Suprapubic skin (tissue), 4 donors: ENCODE measurements at regions not wholly inside any gene's neighbourhood (a gene's known extent, or its start where the extent isn't known, plus 50 kb on each side); places are given as distances from the start of the nearest gene placed in this dataset.

ENCODE experiments used
- DNase-seq, 2 donors: peaks; one replicate each; pipeline ENCODE4 v3.0.0-alpha.2; 2019; ENCODE audit warnings: low spot score in 2 of 2
- H3K27ac ChIP-seq: fragments of 200-600 bp; sonication (generic); one replicate; pipeline ENCODE4 v1.5.1; 2019
- H3K27me3 ChIP-seq: fragments of 200-600 bp; sonication (generic); one replicate; pipeline ENCODE4 v1.5.1; 2019
- H3K36me3 ChIP-seq: fragments of 200-600 bp; sonication (generic); one replicate; pipeline ENCODE4 v1.5.1; 2019
- H3K4me1 ChIP-seq: fragments of 200-600 bp; sonication (generic); one replicate; pipeline ENCODE4 v1.5.1; 2019
- H3K4me3 ChIP-seq: fragments of 200-600 bp; sonication (generic); one replicate; pipeline ENCODE4 v1.5.1; 2019; ENCODE audit warnings: mild to moderate bottlenecking
- H3K9me3 ChIP-seq: fragments of 200-600 bp; sonication (generic); one replicate; pipeline ENCODE4 v1.5.1; 2019
- EP300 ChIP-seq: sonication (generic); formaldehyde crosslinking; IDR thresholded peaks from one replicate; pipeline ENCODE4 v1.6.1; 2017; ENCODE audit warnings: antibody characterized with exemption
- POLR2A ChIP-seq, 2 donors: fragments of 450-650 bp; IDR thresholded peaks; one replicate each; pipeline ENCODE4 v1.6.1; 2017; ENCODE audit warnings: antibody characterized with exemption in 2 of 2, mild to moderate bottlenecking in 2 of 2, moderate library complexity in 2 of 2
- POLR2AphosphoS5 ChIP-seq, 3 donors: sonication (generic); formaldehyde crosslinking; IDR thresholded peaks; one replicate each; pipeline ENCODE4 v1.6.1; 2017; ENCODE audit warnings: antibody characterized with exemption in 3 of 3
- WGBS: methylation state at CpG from one replicate; pipeline ENCODE4 v1.1.5; 2018; 5-methylcytosine and 5-hydroxymethylcytosine counted together
- TF ChIP-seq, protein P1 (sequence below), 2 donors: fragments of 200-600 bp in 1 of 2; fragments of 450-650 bp in 1 of 2; sonication (generic) in 1 of 2; IDR thresholded peaks; one replicate each; pipeline ENCODE4 v1.5.1; 2016 to 2019; ENCODE audit warnings: antibody characterized with exemption in 2 of 2, mild to moderate bottlenecking in 1 of 2, moderate library complexity in 1 of 2

DNA sequence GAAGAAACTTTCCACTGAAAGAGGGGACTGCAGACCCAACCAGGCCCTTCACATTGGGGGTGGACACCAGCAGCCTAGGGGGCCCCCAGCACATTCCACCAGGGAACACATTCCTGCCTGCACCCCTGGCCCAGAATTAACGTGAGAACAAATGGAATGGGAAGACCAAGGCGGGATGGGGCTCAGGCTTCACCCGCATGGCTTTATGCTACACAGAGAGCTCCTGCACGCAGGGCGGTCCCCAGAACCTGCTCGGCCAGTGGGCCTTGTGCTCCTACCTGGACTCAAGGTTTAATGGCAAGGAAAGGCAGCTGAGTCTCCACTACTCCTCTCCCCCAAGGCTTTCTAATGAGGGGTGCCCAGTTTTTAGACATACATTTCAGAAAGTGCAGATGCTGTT lies 146.3 kb upstream of the GPR26 start:
- DNase-seq, result peak in 1 of 2 donors; percentile 48
- Histone ChIP-seq H3K27ac (no peak overlapping the region), H3K4me1 (no peaks in the 10 kb centered on the region), H3K9me3 (no peaks in the 10 kb centered on the region), H3K36me3 (no peaks in the 10 kb centered on the region), H3K27me3 (peaks cover 26% of the 10 kb centered on the region), H3K4me3 (no peak overlapping the region)
- 78% methylated on average over 6 of the region's 6 CpGs for WGBS
- TF ChIP-seq EP300 (no peak), POLR2A (IDR thresholded peaks at IDR 0.05) (no peak), POLR2AphosphoS5 (IDR thresholded peaks at IDR 0.05) (no peak)
- TF ChIP-seq, protein P1, sequence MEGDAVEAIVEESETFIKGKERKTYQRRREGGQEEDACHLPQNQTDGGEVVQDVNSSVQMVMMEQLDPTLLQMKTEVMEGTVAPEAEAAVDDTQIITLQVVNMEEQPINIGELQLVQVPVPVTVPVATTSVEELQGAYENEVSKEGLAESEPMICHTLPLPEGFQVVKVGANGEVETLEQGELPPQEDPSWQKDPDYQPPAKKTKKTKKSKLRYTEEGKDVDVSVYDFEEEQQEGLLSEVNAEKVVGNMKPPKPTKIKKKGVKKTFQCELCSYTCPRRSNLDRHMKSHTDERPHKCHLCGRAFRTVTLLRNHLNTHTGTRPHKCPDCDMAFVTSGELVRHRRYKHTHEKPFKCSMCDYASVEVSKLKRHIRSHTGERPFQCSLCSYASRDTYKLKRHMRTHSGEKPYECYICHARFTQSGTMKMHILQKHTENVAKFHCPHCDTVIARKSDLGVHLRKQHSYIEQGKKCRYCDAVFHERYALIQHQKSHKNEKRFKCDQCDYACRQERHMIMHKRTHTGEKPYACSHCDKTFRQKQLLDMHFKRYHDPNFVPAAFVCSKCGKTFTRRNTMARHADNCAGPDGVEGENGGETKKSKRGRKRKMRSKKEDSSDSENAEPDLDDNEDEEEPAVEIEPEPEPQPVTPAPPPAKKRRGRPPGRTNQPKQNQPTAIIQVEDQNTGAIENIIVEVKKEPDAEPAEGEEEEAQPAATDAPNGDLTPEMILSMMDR (IDR thresholded peaks at IDR 0.05), result no peak

DNA sequence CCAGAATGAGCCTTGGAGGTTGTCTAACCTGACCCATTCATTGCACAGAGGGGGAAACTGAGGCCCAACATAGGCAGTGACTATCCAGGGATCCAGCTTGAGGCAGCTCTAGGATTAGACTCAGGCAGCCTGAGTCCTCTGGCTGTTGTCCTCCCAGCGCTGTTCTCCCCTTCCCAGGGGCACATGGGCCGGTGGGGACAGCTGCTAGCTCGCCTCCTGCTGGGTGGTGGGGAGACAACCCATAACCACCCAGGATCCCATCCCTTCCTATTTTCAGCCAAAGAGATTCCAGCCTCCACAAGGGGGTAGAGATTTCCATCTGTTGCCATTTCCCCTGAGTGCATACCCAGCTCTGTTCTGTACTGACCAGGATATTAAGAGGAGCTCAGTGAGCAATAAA lies 145.1 kb upstream of the GPR26 start:
- H3K27ac ChIP-seq, result no peak overlapping the region
- DNase-seq, result peak in 1 of 2 donors; percentile 49
- no peaks in the 10 kb centered on the region for H3K36me3 ChIP-seq
- H3K4me3 ChIP-seq, result no peak overlapping the region
- H3K27me3 ChIP-seq, result peaks cover 16% of the 10 kb centered on the region
- no peak for TF ChIP-seq POLR2AphosphoS5 (IDR thresholded peaks at IDR 0.05)
- no peak for TF ChIP-seq POLR2A (IDR thresholded peaks at IDR 0.05)
- TF ChIP-seq, protein P1 (IDR thresholded peaks at IDR 0.05), result no peak
- TF ChIP-seq EP300, result no peak
- no peaks in the 10 kb centered on the region for H3K9me3 ChIP-seq
- no peaks in the 10 kb centered on the region for H3K4me1 ChIP-seq
- 75% methylated on average over 2 of the region's 3 CpGs for WGBS

DNA sequence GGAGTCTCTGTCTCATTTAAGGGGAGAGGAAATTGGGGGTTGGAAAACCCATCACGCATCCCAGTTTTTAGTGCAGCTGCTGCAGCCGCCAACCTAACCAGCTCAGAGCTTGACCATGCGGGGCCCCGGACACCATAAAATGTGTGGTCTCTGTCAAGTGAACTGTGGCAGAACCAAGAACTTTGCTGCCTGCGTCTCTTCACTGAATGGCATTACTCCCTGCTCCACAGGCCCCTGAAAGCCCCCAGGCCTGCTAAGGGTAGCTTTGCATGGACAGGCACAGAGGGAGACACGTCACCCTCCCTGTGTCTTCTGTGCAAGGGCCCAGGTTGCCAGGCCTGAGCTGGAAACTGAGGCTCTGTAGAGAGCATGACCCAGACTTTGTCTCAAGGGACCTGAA lies 144.6 kb upstream of the GPR26 start:
- Histone ChIP-seq H3K4me3 (no peak overlapping the region), H3K36me3 (no peaks in the 10 kb centered on the region), H3K9me3 (no peaks in the 10 kb centered on the region), H3K27ac (no peak overlapping the region), H3K27me3 (peaks cover 16% of the 10 kb centered on the region), H3K4me1 (no peaks in the 10 kb centered on the region)
- 69% methylated on average over 5 of the region's 6 CpGs for WGBS
- TF ChIP-seq POLR2AphosphoS5 (IDR thresholded peaks at IDR 0.05) (no peak), POLR2A (IDR thresholded peaks at IDR 0.05) (no peak), EP300 (no peak)
- TF ChIP-seq, protein P1 (IDR thresholded peaks at IDR 0.05), result no peak
- peak in 1 of 2 donors; percentile 58 for DNase-seq

DNA sequence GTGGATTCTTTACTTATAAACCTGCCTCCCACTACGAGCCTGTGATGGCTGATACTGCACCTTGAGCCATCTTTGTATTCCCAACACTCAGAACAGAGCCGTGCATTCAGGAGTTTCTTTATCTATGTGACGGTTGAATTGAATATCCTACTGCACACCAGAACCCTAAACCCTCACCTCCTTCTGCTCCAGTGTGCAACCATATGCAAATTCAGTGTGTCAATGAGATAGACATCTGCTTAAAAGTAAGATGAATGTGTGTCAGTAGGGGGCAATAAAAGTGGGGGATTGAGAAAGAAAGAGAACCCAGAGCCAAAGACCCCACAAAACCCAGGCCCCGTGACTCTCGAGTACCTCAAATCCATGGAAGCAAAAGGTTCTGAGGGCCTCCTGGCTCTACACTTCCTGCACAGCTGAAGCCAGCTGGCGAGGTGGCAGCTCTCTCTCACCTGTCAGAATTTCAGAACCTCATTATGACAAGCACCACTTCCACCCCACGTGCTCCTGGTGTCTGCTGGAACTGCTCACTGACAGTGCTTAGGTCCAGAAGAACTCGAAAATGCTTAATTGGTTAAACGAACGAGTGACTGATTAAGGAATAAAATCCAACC lies 143.3 kb upstream of the GPR26 start:
- DNase-seq, result peak in 1 of 2 donors; percentile 45
- H3K27me3 ChIP-seq, result peaks cover 12% of the 10 kb centered on the region
- H3K9me3 ChIP-seq, result no peaks in the 10 kb centered on the region
- 82% methylated on average over 10 of the region's 10 CpGs for WGBS
- H3K27ac ChIP-seq, result no peak overlapping the region
- TF ChIP-seq, protein P1 (IDR thresholded peaks at IDR 0.05), result no peak
- TF ChIP-seq EP300 (no peak), POLR2AphosphoS5 (IDR thresholded peaks at IDR 0.05) (no peak)
- no peaks in the 10 kb centered on the region for H3K36me3 ChIP-seq
- H3K4me1 ChIP-seq, result no peaks in the 10 kb centered on the region
- no peak overlapping the region for H3K4me3 ChIP-seq

DNA sequence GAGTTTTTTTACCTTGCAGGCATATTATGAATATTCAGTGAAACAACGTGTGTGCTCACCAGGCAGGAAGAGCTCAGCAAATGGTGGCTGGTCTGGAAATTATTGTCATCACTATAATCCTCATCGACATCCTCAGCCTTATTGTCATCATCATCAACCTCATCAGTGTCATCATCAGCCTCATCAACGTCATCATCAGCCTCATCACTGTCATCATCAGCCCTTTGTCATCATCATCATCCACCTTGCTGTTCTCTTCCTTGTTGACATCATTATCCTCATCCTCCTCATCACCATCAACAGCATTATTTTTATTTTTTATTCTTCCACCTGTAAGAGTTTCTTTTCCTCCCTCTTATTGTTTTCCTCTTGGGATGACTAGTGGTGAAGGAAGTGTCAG lies 142.3 kb upstream of the GPR26 start:
- DNase-seq, result no peak
- TF ChIP-seq, protein P1 (IDR thresholded peaks at IDR 0.05), result no peak
- no peak for TF ChIP-seq EP300
- TF ChIP-seq POLR2AphosphoS5 (IDR thresholded peaks at IDR 0.05), result no peak
- TF ChIP-seq POLR2A (IDR thresholded peaks at IDR 0.05), result no peak
- Histone ChIP-seq H3K4me3 (no peak overlapping the region), H3K27me3 (peaks cover 12% of the 10 kb centered on the region), H3K27ac (no peak overlapping the region), H3K36me3 (no peaks in the 10 kb centered on the region), H3K9me3 (no peaks in the 10 kb centered on the region), H3K4me1 (no peaks in the 10 kb centered on the region)
- WGBS, result 83% methylated on average over 3 of the region's 3 CpGs
